GM19372 (cell line): ENCODE measurements at regions not wholly inside any gene's neighbourhood (a gene's known extent, or its start where the extent isn't known, plus 50 kb on each side); places are given as distances from the start of the nearest gene placed in this dataset.
"Not testable (repeated sequence)": the region's sequence is repeated elsewhere in the genome, so short reads cannot be mapped to it uniquely, and the experiment has no call there.

ENCODE experiments used
- ATAC-seq: cut with Tn5 transposase; IDR thresholded peaks from one replicate; pipeline ENCODE4 v1.9.1; 2021; ENCODE audit warnings: mild to moderate bottlenecking, low read depth, moderate library complexity; ENCODE audit not compliant: unreplicated experiment

GRCh38 chr11:135017296-135017695 lies 605.3 kb upstream of the B3GAT1 start:
- no peak for ATAC-seq

- no peak for ATAC-seq
Observed at GRCh38 chr11:135015966-135016365, 603.9 kb upstream of the B3GAT1 start.

GRCh38 chr11:135011313-135011712 lies 599.3 kb upstream of the B3GAT1 start:
- not testable (repeated sequence) for ATAC-seq

- ATAC-seq: no peak
Observed at GRCh38 chr11:135009125-135009524, 597.1 kb upstream of the B3GAT1 start.

- no peak for ATAC-seq
Observed at GRCh38 chr11:135008412-135008811, 596.4 kb upstream of the B3GAT1 start.

- no peak for ATAC-seq
Observed at GRCh38 chr11:135008001-135008405, 596.0 kb upstream of the B3GAT1 start.

GRCh38 chr11:135006800-135007199 lies 594.8 kb upstream of the B3GAT1 start:
- ATAC-seq: no peak

GRCh38 chr11:135004495-135004894 lies 592.5 kb upstream of the B3GAT1 start:
- ATAC-seq: no peak

- ATAC-seq: no peak
Observed at GRCh38 chr11:135002236-135002635, 590.2 kb upstream of the B3GAT1 start.

- ATAC-seq: no peak
Observed at GRCh38 chr11:135001581-135001980, 589.5 kb upstream of the B3GAT1 start.

- not testable (repeated sequence) for ATAC-seq
Observed at GRCh38 chr11:135001065-135001464, 589.0 kb upstream of the B3GAT1 start.

- ATAC-seq: no peak
Observed at GRCh38 chr11:134999590-134999989, 587.5 kb upstream of the B3GAT1 start.

- no peak for ATAC-seq
Observed at GRCh38 chr11:134997652-134998320, 585.7 kb upstream of the B3GAT1 start.

GRCh38 chr11:134995741-134996140 lies 583.7 kb upstream of the B3GAT1 start:
- no peak for ATAC-seq

GRCh38 chr11:134994431-134994830 lies 582.4 kb upstream of the B3GAT1 start:
- ATAC-seq: no peak

GRCh38 chr11:134993691-134994243 lies 581.7 kb upstream of the B3GAT1 start:
- ATAC-seq: no peak

GRCh38 chr11:134992981-134993380 lies 580.9 kb upstream of the B3GAT1 start:
- ATAC-seq: no peak

GRCh38 chr11:134988495-134988894 lies 576.5 kb upstream of the B3GAT1 start:
- no peak for ATAC-seq

- ATAC-seq: no peak
Observed at GRCh38 chr11:134987822-134988221, 575.8 kb upstream of the B3GAT1 start.

GRCh38 chr11:134987223-134987768 lies 575.3 kb upstream of the B3GAT1 start:
- no peak for ATAC-seq

GRCh38 chr11:134984421-134984820 lies 572.4 kb upstream of the B3GAT1 start:
- no peak for ATAC-seq

GRCh38 chr11:134982432-134982831 lies 570.4 kb upstream of the B3GAT1 start:
- ATAC-seq: not testable (repeated sequence)
